ENCODE measurements at regions not wholly inside any gene's neighbourhood (a gene's known extent, or its start where the extent isn't known, plus 50 kb on each side); places are given as distances from the start of the nearest gene placed in this dataset.

- TF ChIP-seq MAFG (tag; conservative IDR thresholded peaks at IDR 0.05) (no peak), SRF (CRISPR knock-in tag; IDR thresholded peaks at IDR 0.05) (no peak), RBM39 (optimal IDR thresholded peaks at IDR 0.05; ENCODE audit: low read depth, low read length) (no peak), NR2F6 (CRISPR knock-in tag; IDR thresholded peaks at IDR 0.05) (no peak), ZNF717 (CRISPR knock-in tag; IDR thresholded peaks at IDR 0.05) (no peak), CCAR2 (IDR thresholded peaks at IDR 0.05; ENCODE audit: low read depth, low read length) (no peak), HINFP (tag; conservative IDR thresholded peaks at IDR 0.05; ENCODE audit: low read depth) (no peak), PTBP1 (IDR thresholded peaks at IDR 0.05; ENCODE audit: low read depth, low read length) (no peak), CSDE1 (IDR thresholded peaks at IDR 0.05) (no peak), CBX1 (IDR thresholded peaks at IDR 0.05; ENCODE audit: low read depth) (no peak), ARHGAP35 (IDR thresholded peaks at IDR 0.05; ENCODE audit: partially characterized antibody) (no peak), ZNF707 (CRISPR knock-in tag; conservative IDR thresholded peaks at IDR 0.05) (no peak), FIP1L1 (IDR thresholded peaks at IDR 0.05; ENCODE audit: low read depth, low read length, poor library complexity, severe bottlenecking) (no peak), SNRNP70 (optimal IDR thresholded peaks at IDR 0.05; ENCODE audit: low read depth, low read length) (no peak), DPF2 (IDR thresholded peaks at IDR 0.05) (no peak)
- TF ChIP-seq, protein P1, sequence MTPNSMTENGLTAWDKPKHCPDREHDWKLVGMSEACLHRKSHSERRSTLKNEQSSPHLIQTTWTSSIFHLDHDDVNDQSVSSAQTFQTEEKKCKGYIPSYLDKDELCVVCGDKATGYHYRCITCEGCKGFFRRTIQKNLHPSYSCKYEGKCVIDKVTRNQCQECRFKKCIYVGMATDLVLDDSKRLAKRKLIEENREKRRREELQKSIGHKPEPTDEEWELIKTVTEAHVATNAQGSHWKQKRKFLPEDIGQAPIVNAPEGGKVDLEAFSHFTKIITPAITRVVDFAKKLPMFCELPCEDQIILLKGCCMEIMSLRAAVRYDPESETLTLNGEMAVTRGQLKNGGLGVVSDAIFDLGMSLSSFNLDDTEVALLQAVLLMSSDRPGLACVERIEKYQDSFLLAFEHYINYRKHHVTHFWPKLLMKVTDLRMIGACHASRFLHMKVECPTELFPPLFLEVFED (CRISPR knock-in tag; conservative IDR thresholded peaks at IDR 0.05) = no peak
These were observed 151.6 kb upstream of the ZNF644 start for GRCh38 chr1:91173346-91173890.

More at GRCh38 chr1:91173346-91173890, 151.6 kb upstream of the ZNF644 start:
- no peaks in the 10 kb centered on the region for H3K9me1 ChIP-seq (ENCODE audit: control insufficient read depth, insufficient read depth, low read length)
- intact Hi-C loops (cut with micrococcal nuclease) = no loop called here
- FAIRE-seq (no peak), DNase-seq (ENCODE audit: extremely low read depth in 1 of 4, low spot score in 3 of 4) (no peak), ATAC-seq (no peak)
- BruUV-seq (replicated peaks) = no TSS peak
- H3K27ac ChIP-seq (ENCODE audit: extremely low read depth, low read depth, low read length) = no peak overlapping the region
- in situ Hi-C loops (cut with MboI) = loop anchor here (25.0 kb wide), 1 partner anchor 764 kb away; the partner anchor contains the start of gene BRDT
- H2AFZ ChIP-seq (ENCODE audit: low read depth, low read length) = no peak overlapping the region
- no peak overlapping the region for H3K4me2 ChIP-seq (ENCODE audit: insufficient read depth, low read length)
- H3K9ac ChIP-seq (ENCODE audit: insufficient read depth in 1 of 2, low read depth in 2 of 2, low read length in 2 of 2) = no peak overlapping the region
- H3K79me2 ChIP-seq (ENCODE audit: control insufficient read depth, insufficient read depth, low read length) = no peaks in the 10 kb centered on the region
- no peaks in the 10 kb centered on the region for H3K4me1 ChIP-seq (replicated peaks in 1 of 2; ENCODE audit: control insufficient read depth in 2 of 2, insufficient read depth in 2 of 2, low read length in 2 of 2)
- WGBS (ENCODE audit: insufficient coverage, low coverage, missing lambda C conversion rate) = 0% methylated on average over 9 of the region's 9 CpGs
- POLR2A ChIA-PET = interaction anchor here (0.7 to 1.1 kb wide), 2 partner anchors 15 to 35 kb away, joined by 3 to 6 read pairs; no protein-coding TSS in a partner anchor
- peaks cover 12 to 28% of the 10 kb centered on the region in 2 experiments; a peak in 4 of 5 replicates for H3K27me3 ChIP-seq (ENCODE audit: control insufficient read depth in 2 of 2, insufficient read depth in 2 of 2, low read length in 2 of 2)
- H3K9me3 ChIP-seq (replicated peaks; ENCODE audit: control insufficient read depth, insufficient read depth, low read depth, low read length) = no peaks in the 10 kb centered on the region
- CTCF ChIA-PET (ENCODE audit: low intra/inter-chr PET ratio) = no interaction called here
- H4K20me1 ChIP-seq (replicated peaks; ENCODE audit: control insufficient read depth, insufficient read depth, low read length) = no peaks in the 10 kb centered on the region
- H3K36me3 ChIP-seq (ENCODE audit: control insufficient read depth, insufficient read depth, low read length) = no peaks in the 10 kb centered on the region
- H3K4me3 ChIP-seq = no peak overlapping the region

All from K562 (cell line).